Ovary (tissue), 7 donors: ENCODE measurements at regions not wholly inside any gene's neighbourhood (a gene's known extent, or its start where the extent isn't known, plus 50 kb on each side); places are given as distances from the start of the nearest gene placed in this dataset.

Experiments used
- DNase-seq, 5 donors: peaks; one replicate each; pipeline ENCODE4 v3.0.0-alpha.2; 2019 to 2020
- H3K27ac ChIP-seq, 2 donors: fragments of 200-600 bp; one replicate each; pipeline versions ENCODE4 v1.5.1 to v1.8.0; 2019 to 2022
- H3K27me3 ChIP-seq: fragments of 200-600 bp; one replicate; pipeline ENCODE4 v1.8.0; 2022
- H3K36me3 ChIP-seq: fragments of 200-600 bp; sonication (generic); one replicate; pipeline ENCODE4 v1.5.1; 2019
- H3K4me1 ChIP-seq: one replicate; pipeline ENCODE4 v1.8.1; 2013; ENCODE audit warnings: mild to moderate bottlenecking, moderate library complexity; ENCODE audit not compliant: insufficient read depth
- H3K4me3 ChIP-seq: fragments of 200-600 bp; sonication (generic); one replicate; pipeline ENCODE4 v1.5.1; 2017
- H3K9me3 ChIP-seq, 2 donors: fragments of 200-600 bp in 1 of 2; sonication (generic) in 1 of 2; one replicate each; pipeline versions ENCODE4 v1.5.1 to v1.8.1; 2013 to 2019; ENCODE audit warnings: mild to moderate bottlenecking in 1 of 2, moderate library complexity in 1 of 2
- EP300 ChIP-seq: sonication (generic); formaldehyde crosslinking; IDR thresholded peaks from one replicate; pipeline ENCODE4 v1.6.1; 2017; ENCODE audit warnings: antibody characterized with exemption
- POLR2A ChIP-seq: fragments of 450-650 bp; IDR thresholded peaks from one replicate; pipeline ENCODE4 v1.6.1; 2017; ENCODE audit warnings: antibody characterized with exemption, mild to moderate bottlenecking, moderate library complexity
- WGBS, 3 donors: extraction: QIAGEN DNeasy Blood & Tissue Kit in 1 of 3; methylation state at CpG; one replicate each; pipeline versions ENCODE4 v1.1.5 to v1.1.7; 2013 to 2017; 5-methylcytosine and 5-hydroxymethylcytosine counted together
- intact Hi-C, 4 donors: fragments of 100-400 bp; cut with DNase I; formaldehyde crosslinking; loops; one replicate each; pipeline versions ENCODE4 v1.11.0 to v1.15.1; 2022 to 2023
- TF ChIP-seq, protein P1 (sequence below), 3 donors: fragments of 450-650 bp in 2 of 3; fragments of 200-600 bp in 1 of 3; IDR thresholded peaks; one replicate each; pipeline versions ENCODE4 v1.5.1 to v1.8.0; 2016 to 2022; ENCODE audit warnings: antibody characterized with exemption in 3 of 3, mild to moderate bottlenecking in 1 of 3
- donor health status: DM: no; HTN: no; CAD: no; lungs with moderate emphysema.
- donor health status: DM: no; HTN: no; CAD: no.
- donor health status: Bipolar disorder and iron deficiency.
- donor health status: DM: no; HTN: no; CAD: no.
- donor health status: DM: yes; HTN: yes; CAD: no.

DNA sequence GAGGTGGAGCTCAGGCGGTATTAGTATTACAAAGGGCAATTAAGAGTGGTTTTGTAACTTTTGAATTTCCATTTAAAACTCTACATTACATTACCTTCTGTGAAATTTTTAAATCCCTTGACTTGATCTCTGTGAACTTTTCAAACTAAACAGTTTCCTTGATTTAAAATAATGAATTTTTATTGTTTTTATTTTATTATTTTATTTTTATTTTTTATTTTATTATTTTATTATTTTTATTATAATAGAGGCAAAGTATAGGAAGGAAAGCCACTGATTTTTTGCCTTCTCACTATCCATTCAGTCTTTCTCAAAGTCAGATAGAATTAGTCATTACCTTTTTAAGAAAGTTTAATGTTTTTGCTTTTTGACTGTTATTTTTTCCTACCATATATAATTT, 1248.1 kb upstream of the SLC10A2 start:
- DNase-seq = no peak
- intact Hi-C loops = no loop called here
- no peak overlapping the region for H3K27ac ChIP-seq
- no peaks in the 10 kb centered on the region for H3K9me3 ChIP-seq
- no peaks in the 10 kb centered on the region for H3K4me1 ChIP-seq
- H3K36me3 ChIP-seq = no peaks in the 10 kb centered on the region
- TF ChIP-seq, protein P1, sequence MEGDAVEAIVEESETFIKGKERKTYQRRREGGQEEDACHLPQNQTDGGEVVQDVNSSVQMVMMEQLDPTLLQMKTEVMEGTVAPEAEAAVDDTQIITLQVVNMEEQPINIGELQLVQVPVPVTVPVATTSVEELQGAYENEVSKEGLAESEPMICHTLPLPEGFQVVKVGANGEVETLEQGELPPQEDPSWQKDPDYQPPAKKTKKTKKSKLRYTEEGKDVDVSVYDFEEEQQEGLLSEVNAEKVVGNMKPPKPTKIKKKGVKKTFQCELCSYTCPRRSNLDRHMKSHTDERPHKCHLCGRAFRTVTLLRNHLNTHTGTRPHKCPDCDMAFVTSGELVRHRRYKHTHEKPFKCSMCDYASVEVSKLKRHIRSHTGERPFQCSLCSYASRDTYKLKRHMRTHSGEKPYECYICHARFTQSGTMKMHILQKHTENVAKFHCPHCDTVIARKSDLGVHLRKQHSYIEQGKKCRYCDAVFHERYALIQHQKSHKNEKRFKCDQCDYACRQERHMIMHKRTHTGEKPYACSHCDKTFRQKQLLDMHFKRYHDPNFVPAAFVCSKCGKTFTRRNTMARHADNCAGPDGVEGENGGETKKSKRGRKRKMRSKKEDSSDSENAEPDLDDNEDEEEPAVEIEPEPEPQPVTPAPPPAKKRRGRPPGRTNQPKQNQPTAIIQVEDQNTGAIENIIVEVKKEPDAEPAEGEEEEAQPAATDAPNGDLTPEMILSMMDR (IDR thresholded peaks at IDR 0.05) = no peak
- TF ChIP-seq POLR2A (no peak), EP300 (no peak)
- WGBS, 3 donors = 91 to 93% (median 92%) methylated on average over 1 of the region's 1 CpG
- H3K27me3 ChIP-seq = no peaks in the 10 kb centered on the region
- no peak overlapping the region for H3K4me3 ChIP-seq

DNA sequence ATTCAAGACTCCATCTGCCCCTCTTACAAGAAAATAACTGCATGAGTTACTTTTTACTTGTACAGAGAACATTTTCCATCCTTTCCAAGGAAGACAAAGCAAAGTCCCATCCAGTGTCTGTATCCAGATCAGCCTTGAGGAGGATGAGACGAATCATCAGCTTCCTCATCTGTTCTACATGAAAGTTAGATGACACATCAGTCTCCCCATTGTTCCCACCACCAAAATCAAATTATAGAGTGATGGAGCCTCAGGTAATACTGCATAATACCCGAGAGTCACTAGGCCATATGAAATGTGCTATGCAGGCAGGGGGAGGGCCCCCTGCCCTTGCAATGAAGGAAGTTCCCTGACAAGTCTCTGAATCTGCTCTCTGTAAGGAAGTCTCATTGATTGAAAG, 1244.6 kb upstream of the SLC10A2 start:
- no peaks in the 10 kb centered on the region for H3K27me3 ChIP-seq
- TF ChIP-seq, protein P1 (IDR thresholded peaks at IDR 0.05) = no peak
- TF ChIP-seq EP300 (no peak), POLR2A (no peak)
- H3K4me3 ChIP-seq = no peak overlapping the region
- no peaks in the 10 kb centered on the region for H3K4me1 ChIP-seq
- no peak for DNase-seq
- no peaks in the 10 kb centered on the region for H3K9me3 ChIP-seq
- H3K27ac ChIP-seq = no peak overlapping the region
- intact Hi-C loops = no loop called here
- WGBS, 3 donors = 77 to 82% (median 81%) methylated on average over 2 of the region's 2 CpGs
- H3K36me3 ChIP-seq = no peaks in the 10 kb centered on the region

DNA sequence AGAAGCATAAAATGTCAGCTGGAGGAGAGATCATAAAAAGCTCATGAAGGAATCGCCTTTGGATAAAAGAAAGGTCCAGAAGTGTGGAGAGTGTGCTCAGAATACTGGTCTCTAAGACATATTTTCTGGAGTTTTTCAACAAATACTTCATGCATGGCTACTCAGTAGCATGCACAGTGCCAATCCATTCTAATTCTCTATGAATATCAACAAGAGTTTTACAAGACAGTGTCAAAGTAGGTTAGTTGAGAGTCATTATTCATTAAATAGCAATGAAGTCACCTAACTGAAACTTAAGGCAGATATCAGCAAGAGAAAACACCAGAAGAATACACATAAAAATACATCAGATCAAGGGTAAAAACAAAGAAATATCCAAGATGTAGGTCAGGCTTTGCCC, 1243.2 kb upstream of the SLC10A2 start:
- Histone ChIP-seq H3K27ac (no peak overlapping the region), H3K4me1 (no peaks in the 10 kb centered on the region), H3K36me3 (no peaks in the 10 kb centered on the region), H3K4me3 (no peak overlapping the region), H3K9me3 (no peaks in the 10 kb centered on the region), H3K27me3 (no peaks in the 10 kb centered on the region)
- WGBS, 3 donors = 80 to 84% (median 83%) methylated on average over 1 of the region's 1 CpG
- TF ChIP-seq POLR2A = no peak
- TF ChIP-seq, protein P1 (IDR thresholded peaks at IDR 0.05) = no peak
- TF ChIP-seq EP300 = no peak
- intact Hi-C loops = no loop called here
- no peak for DNase-seq

DNA sequence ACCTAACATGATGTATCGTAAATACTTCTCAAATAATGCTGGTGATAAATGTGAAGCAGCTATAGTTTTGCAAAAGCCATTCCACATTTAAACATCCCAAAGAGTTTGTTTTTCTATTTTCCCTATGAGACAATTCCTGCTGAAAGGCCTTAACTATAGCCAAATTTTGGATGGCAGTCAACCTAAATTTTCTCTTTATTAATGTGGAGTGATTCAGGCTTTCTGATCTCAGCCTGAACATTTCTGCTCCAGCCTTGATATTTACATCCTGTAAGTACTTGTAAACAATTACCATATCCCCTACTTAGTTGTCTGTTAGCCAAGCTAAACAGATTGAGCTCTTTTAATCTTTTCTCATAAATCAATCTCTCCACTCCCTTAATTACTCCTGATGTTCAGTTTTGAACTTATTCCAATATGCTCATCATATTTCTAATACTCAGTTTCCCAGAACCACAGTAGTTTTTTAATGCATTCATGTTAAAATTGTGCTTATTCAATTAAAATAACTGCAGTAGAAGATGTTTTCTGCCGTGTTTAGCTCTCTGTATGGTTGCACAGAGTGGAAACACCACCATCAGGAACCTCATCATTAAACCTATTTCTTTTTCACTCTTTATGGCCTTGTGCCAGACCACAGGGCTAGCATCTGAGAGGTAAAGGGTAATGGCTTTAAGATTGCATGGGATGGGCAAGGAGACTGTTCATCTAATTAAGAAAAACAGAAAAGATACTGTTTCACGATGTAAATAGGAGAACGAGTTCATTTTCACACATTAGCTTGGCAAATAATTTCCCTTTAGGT, 1235.2 kb upstream of the SLC10A2 start:
- TF ChIP-seq, protein P1 (IDR thresholded peaks at IDR 0.05) = no peak
- H3K27me3 ChIP-seq = no peaks in the 10 kb centered on the region
- H3K4me3 ChIP-seq = no peak overlapping the region
- no peaks in the 10 kb centered on the region for H3K36me3 ChIP-seq
- 37 to 42% (median 38%) methylated on average over 4 of the region's 4 CpGs for WGBS, 3 donors
- intact Hi-C loops = no loop called here
- H3K9me3 ChIP-seq = no peaks in the 10 kb centered on the region
- no peak overlapping the region for H3K27ac ChIP-seq
- H3K4me1 ChIP-seq = no peaks in the 10 kb centered on the region
- no peak for DNase-seq
